ENCODE measurements at regions not wholly inside any gene's neighbourhood (a gene's known extent, or its start where the extent isn't known, plus 50 kb on each side); places are given as distances from the start of the nearest gene placed in this dataset.

DNA sequence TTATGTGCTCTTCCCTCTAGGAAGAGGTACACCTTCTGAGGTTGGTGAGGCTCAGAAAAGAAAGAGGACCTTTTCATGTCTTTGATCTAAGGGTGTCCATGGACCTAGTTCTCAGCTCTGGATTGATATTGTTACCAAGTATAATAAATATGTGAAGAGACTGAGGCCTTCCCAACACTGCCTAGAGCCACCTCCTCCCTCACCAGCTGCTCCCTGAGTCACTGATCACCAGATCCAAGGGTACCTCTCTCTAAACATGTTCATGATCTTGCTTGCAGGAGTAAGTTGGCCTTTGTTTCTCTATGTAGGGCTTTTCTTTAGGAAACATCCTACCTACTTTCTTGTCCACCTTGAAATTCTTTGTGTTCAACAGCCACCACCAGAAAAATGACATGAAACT lies 218.8 kb upstream of the ADRA1B start:
- TF ChIP-seq, protein P1, sequence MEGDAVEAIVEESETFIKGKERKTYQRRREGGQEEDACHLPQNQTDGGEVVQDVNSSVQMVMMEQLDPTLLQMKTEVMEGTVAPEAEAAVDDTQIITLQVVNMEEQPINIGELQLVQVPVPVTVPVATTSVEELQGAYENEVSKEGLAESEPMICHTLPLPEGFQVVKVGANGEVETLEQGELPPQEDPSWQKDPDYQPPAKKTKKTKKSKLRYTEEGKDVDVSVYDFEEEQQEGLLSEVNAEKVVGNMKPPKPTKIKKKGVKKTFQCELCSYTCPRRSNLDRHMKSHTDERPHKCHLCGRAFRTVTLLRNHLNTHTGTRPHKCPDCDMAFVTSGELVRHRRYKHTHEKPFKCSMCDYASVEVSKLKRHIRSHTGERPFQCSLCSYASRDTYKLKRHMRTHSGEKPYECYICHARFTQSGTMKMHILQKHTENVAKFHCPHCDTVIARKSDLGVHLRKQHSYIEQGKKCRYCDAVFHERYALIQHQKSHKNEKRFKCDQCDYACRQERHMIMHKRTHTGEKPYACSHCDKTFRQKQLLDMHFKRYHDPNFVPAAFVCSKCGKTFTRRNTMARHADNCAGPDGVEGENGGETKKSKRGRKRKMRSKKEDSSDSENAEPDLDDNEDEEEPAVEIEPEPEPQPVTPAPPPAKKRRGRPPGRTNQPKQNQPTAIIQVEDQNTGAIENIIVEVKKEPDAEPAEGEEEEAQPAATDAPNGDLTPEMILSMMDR (IDR thresholded peaks at IDR 0.05), result no peak
- TF ChIP-seq POLR2A (IDR thresholded peaks at IDR 0.05), result no peak
- no peak for TF ChIP-seq POLR2AphosphoS5 (IDR thresholded peaks at IDR 0.05)
